HG03135 (cell line): ENCODE measurements at regions not wholly inside any gene's neighbourhood (a gene's known extent, or its start where the extent isn't known, plus 50 kb on each side); places are given as distances from the start of the nearest gene placed in this dataset.
"Not testable (repeated sequence)": the region's sequence is repeated elsewhere in the genome, so short reads cannot be mapped to it uniquely, and the experiment has no call there.

Experiments used
- ATAC-seq: cut with Tn5 transposase; IDR thresholded peaks from one replicate; pipeline ENCODE4 v1.9.1; 2021; ENCODE audit warnings: mild to moderate bottlenecking, moderate library complexity; ENCODE audit not compliant: unreplicated experiment

- no peak for ATAC-seq
Measured at GRCh38 chr2:142290931-142291330, 160.1 kb upstream of the LRP1B start.

GRCh38 chr2:142286618-142287017, 155.8 kb upstream of the LRP1B start:
- ATAC-seq, result no peak

GRCh38 chr2:142285480-142285879, 154.7 kb upstream of the LRP1B start:
- ATAC-seq, result no peak

GRCh38 chr2:142284336-142284735, 153.5 kb upstream of the LRP1B start:
- ATAC-seq, result not testable (repeated sequence)

GRCh38 chr2:142280831-142281230, 150.0 kb upstream of the LRP1B start:
- ATAC-seq, result no peak

- no peak for ATAC-seq
Measured at GRCh38 chr2:142270990-142271389, 140.2 kb upstream of the LRP1B start.

- no peak for ATAC-seq
Measured at GRCh38 chr2:142270291-142270690, 139.5 kb upstream of the LRP1B start.

- no peak for ATAC-seq
Measured at GRCh38 chr2:142259356-142259755, 128.5 kb upstream of the LRP1B start.

- ATAC-seq, result no peak
Measured at GRCh38 chr2:142254031-142254430, 123.2 kb upstream of the LRP1B start.

- ATAC-seq, result no peak
Measured at GRCh38 chr2:142241016-142241415, 110.2 kb upstream of the LRP1B start.

- no peak for ATAC-seq
Measured at GRCh38 chr2:142236181-142236580, 105.4 kb upstream of the LRP1B start.

- no peak for ATAC-seq
Measured at GRCh38 chr2:142234741-142235140, 103.9 kb upstream of the LRP1B start.

GRCh38 chr2:142223309-142223708, 92.5 kb upstream of the LRP1B start:
- ATAC-seq, result no peak

- ATAC-seq, result no peak
Measured at GRCh38 chr2:142222715-142223114, 91.9 kb upstream of the LRP1B start.

- ATAC-seq, result no peak
Measured at GRCh38 chr2:142220901-142221300, 90.1 kb upstream of the LRP1B start.

GRCh38 chr2:142220239-142220638, 89.4 kb upstream of the LRP1B start:
- no peak for ATAC-seq

GRCh38 chr2:142218471-142218870, 87.7 kb upstream of the LRP1B start:
- ATAC-seq, result no peak

GRCh38 chr2:142217804-142218203, 87.0 kb upstream of the LRP1B start:
- no peak for ATAC-seq

GRCh38 chr2:142200062-142200461, 69.2 kb upstream of the LRP1B start:
- no peak for ATAC-seq

- no peak for ATAC-seq
Measured at GRCh38 chr2:142199073-142199472, 68.3 kb upstream of the LRP1B start.

- no peak for ATAC-seq
Measured at GRCh38 chr2:142190805-142191204, 60.0 kb upstream of the LRP1B start.

GRCh38 chr2:142189501-142189900, 58.7 kb upstream of the LRP1B start:
- ATAC-seq, result no peak

GRCh38 chr2:142188562-142188961, 57.7 kb upstream of the LRP1B start:
- no peak for ATAC-seq
